CD4-positive, alpha-beta T cell treated with Interleukin-15 for 4 hours (primary cell): ENCODE measurements at regions not wholly inside any gene's neighbourhood (a gene's known extent, or its start where the extent isn't known, plus 50 kb on each side); places are given as distances from the start of the nearest gene placed in this dataset.

ENCODE experiments used
- DNase-seq: peaks from one replicate; pipeline ENCODE4 v3.0.0-alpha.2; 2020; ENCODE audit warnings: low spot score

- no peak for DNase-seq
Observed at GRCh38 chr13:40456397-40456953, 210.0 kb downstream of the FOXO1 start.

DNA sequence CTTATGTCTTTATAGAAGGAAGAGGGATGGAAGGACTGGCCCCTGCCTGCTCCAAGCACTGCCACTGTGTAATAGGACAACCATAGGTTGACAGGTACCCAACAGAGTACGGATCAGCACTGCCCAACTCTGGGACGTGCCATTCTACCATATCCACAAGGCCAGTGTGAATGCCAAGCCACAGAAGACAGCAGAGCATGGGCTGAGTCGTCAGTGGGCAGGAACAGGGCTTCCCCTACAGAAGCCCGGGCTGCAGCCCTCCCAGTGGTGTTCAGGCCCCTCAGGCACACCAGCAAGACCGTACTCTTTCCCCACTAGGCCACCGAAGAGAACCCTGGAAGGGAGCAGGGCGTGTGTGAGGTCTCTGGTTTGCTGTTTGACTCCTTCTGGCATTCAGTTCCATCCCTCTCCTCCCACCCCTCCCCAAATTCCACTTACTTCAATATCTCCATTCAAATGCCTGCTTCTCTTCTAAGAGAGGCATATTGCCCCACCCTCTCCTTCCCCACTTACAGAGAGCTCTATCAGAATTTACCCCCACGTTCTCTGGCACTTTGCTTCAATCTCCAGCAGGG, 209.4 kb downstream of the FOXO1 start:
- no peak for DNase-seq

DNA sequence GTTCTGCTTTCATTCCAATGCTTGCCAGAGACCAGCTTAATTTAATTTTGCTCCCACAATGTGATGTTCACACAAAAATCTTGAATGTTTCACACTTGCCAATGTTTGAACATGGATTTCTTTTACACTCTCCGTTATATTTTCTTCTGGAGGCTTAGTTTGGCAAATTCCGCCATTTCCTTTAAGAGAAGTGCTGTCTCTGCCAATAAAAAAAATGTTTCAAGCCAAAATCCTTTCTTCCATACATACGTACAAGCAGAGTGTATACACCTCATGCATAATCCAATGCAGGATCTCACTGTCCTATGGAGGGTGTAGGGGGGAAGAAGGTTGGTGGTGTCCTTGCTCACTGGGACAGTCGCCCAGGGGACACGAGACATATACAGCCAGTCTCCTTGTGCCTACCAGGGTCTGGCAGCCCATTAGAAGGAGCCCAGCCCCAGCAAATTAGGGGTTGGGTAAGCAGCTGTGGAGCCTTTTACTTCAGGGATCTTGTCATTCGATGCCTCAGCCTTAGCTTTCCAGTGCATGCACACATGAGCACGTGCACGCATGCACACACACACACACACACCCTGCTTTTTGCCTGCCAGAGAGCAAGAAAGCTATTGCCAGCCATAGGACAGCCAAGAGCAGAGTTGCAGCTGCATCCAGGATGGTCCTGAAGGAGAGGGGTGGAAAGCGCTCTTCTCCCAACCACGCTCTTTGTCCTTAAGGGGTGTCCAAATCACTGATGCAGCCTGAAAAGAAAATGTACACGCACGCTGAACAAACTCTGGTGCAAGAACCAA, 208.3 kb downstream of the FOXO1 start:
- DNase-seq = no peak

- no peak for DNase-seq
Observed at GRCh38 chr13:40458720-40458990, 207.8 kb downstream of the FOXO1 start.

DNA sequence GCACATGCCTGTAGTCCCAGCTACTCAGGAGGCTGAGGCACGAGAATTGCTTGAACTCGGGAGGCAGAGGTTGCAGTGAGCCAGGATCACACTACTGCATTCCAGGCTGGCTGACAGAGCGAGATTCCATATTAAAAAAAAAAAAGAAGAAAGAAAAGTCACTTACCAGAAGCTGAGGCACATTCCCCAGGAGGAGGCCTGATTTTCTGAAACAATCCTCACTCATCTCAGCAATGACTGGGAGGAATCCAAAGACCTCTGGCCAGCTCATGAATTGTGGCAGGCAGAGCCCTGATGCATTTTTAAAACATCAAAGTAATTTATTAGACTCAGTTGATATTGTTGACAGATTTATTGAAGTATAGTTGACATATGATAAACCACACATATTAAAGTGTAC, 206.3 kb downstream of the FOXO1 start:
- no peak for DNase-seq

DNA sequence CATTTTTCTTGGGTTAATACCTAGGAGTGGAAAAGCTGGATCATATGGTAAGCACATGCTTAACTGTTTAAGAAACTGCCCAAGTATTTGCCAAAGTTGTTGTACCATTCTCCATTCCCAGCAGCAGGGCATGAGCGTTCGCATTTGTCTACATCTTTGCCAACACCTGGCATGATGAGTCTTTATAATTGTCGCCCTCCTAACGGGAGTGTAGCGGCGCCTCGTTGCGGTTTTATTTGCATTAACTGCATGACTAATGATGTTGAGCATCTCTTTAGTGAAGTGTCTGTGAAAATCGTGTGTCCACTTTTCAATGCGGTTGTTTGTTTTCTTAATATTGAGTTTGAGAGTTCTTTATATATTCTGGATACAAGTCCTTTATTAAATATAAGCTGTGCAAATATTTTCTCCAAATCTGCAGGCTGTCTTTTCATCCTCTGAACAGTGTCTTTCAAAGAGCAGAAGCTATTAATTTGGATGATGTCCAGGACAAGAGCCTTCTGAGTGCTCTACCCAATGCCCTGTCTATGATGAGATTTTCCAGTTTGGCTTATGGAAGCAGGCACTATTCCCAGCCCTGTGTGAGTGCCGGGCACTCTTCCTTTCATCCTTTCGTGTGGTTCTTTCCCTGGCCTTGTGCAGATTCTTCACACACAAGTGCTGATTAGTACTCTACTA, 202.0 kb downstream of the FOXO1 start:
- DNase-seq = no peak

GRCh38 chr13:40465015-40465390, 201.4 kb downstream of the FOXO1 start:
- no peak for DNase-seq

DNA sequence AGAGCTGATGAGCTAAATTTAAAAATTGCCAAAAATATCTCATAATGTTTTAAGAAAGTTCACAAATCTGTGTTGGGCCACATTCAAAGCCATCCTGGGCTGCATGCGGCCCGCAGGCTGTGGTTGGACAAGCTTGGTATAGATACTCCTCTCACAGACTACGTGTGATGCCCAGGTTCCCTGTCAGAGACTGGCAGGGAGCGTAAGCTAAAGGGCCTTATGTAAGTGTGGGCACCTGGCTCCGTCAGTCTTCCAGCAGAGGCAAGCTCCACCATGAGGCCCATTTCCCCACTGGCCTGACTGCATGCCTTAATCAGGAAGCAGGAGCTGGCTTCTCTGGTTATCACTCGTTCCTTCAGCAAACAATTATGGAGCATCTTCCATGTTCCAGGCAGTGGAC, 200.2 kb downstream of the FOXO1 start:
- DNase-seq = no peak

GRCh38 chr13:40468227-40468838, 198.1 kb downstream of the FOXO1 start:
- no peak for DNase-seq

GRCh38 chr13:40469581-40470310, 196.7 kb downstream of the FOXO1 start:
- DNase-seq = no peak

DNA sequence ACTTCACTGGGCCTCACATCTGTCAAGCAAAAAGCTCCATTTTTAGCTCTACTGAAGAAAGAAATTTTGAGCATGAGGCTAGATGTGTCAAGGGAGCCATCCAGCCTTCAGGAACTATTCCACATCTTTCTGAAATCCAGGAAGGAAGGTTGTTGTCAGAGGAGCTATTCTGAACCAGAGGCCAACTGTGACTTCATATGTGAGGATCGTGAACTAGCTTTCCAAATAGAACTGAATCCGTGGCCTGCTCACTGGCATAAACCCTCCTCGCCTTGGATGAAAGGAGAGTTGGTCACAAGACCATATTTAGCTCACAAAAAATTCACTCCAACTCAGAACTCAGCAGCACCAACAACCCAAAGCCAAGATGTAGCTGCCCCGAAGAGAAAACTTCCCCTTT, 195.8 kb downstream of the FOXO1 start:
- no peak for DNase-seq

DNA sequence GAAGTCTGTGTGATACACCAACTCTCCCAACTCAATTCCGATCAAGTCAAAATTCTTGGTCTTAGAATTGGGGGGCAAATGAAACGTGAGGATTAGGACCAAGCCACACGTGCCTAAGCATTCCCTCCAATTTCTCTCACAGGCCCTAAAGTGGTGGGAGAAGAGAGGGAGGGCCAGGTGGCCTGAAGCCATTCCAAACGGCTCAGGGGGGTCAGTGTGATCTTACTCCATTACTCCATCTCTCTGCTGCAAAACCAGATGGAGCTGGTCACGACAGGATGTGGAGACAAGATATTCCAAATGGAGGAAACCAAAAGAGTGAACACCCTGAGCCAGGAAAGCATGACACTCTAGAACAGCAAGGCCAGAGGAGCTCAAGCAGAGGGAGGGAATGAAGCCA, 195.4 kb downstream of the FOXO1 start:
- DNase-seq = no peak

- DNase-seq = no peak
Observed at GRCh38 chr13:40471911-40472310, 194.5 kb downstream of the FOXO1 start.

- DNase-seq = no peak
Observed at GRCh38 chr13:40472427-40473220, 193.8 kb downstream of the FOXO1 start.

DNA sequence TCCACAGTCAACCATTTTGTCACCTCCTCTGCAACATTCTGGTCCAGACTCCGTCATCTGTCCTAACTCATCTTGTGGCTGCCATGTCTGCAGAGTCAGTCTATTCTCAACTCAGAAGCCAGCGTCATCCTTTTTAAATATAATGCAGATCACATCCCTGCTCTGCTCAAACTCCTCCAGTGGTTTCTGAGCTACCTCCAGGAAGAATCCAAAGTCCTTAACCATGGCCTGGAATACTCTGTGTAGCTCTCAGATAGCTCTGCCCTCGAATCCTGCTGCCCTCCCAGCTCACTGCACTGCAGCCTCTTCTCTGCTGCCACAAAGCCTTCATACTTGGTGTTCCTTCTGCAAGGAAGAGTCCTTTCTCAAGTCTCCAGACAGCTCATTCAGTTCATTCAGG, 190.8 kb downstream of the FOXO1 start:
- DNase-seq = no peak

GRCh38 chr13:40476175-40476958, 190.1 kb downstream of the FOXO1 start:
- no peak for DNase-seq

DNA sequence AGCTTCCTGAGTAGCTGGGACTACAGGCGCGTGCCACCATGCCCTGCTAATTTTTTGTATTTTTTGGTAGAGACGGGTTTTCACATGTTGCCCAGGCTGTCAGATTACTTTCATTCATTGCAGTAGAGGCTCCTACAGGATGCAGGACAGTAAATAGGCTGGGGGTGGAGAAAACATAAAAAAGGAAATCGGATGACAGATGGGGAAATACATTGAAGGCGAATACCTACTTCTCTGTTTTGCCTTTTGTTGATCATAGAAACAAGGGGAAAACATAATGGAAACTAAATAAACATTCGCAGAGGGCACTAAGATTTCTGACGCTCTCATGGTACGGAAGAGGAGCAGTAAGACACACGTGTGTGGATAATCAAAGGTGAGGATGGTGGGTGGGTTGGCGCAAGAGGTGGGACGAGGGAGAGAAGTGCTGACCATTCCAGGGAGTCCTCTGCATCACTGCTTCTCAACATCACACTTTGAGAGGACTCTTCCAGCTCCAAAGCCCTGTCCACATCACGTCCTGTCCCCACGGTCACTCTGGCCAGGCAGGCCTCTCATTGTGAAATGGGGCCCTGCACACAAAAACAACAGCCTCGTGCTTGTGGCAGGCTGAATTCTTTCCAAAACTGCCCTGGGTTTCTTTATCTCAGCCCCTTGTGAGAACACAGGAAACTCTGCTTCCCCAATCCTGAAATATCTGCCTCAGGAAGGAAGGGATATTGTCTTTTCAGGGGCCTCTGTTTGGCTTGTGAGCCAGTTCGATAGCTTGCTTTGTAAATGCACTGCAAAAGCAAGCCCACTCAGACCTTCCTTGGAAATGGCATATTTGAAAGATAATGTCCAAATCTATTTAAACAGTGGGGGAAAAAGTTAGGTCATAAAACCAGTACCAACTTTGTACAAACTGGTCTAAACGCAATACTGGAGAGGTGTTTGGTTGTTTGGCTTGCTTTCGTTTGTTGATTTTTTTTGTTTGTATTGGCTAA, 188.5 kb downstream of the FOXO1 start:
- no peak for DNase-seq

DNA sequence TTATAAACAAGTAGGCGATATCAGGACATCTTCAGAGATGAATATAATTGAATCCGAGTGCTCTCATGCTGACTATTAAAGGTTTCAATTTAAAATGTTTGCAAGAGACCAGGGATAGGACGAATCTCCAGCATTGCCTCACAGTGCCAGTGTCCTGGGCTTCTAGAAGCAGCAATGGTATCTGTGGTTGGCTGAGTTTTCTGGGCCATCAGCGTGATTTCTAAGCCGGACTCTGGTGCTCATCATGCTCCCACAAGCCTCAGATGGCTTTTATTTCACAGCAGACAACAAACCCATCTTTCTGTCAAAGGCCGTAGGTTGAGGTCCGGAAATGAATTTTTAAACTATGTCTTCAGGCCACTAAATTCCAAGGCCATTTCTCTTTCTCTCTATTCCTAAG, 187.7 kb downstream of the FOXO1 start:
- DNase-seq = no peak

GRCh38 chr13:40479196-40479845, 187.1 kb downstream of the FOXO1 start:
- no peak for DNase-seq
